ENCODE measurements at regions not wholly inside any gene's neighbourhood (a gene's known extent, or its start where the extent isn't known, plus 50 kb on each side); places are given as distances from the start of the nearest gene placed in this dataset.

GRCh38 chr10:126842836-126843235, 62.4 kb upstream of the DOCK1 start:
- no peak for DNase-seq (ENCODE audit: low read depth)
- no peak overlapping the region for H3K4me3 ChIP-seq (ENCODE audit: low read depth, low read length)
- TF ChIP-seq, protein P1, sequence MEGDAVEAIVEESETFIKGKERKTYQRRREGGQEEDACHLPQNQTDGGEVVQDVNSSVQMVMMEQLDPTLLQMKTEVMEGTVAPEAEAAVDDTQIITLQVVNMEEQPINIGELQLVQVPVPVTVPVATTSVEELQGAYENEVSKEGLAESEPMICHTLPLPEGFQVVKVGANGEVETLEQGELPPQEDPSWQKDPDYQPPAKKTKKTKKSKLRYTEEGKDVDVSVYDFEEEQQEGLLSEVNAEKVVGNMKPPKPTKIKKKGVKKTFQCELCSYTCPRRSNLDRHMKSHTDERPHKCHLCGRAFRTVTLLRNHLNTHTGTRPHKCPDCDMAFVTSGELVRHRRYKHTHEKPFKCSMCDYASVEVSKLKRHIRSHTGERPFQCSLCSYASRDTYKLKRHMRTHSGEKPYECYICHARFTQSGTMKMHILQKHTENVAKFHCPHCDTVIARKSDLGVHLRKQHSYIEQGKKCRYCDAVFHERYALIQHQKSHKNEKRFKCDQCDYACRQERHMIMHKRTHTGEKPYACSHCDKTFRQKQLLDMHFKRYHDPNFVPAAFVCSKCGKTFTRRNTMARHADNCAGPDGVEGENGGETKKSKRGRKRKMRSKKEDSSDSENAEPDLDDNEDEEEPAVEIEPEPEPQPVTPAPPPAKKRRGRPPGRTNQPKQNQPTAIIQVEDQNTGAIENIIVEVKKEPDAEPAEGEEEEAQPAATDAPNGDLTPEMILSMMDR (IDR thresholded peaks at IDR 0.05; ENCODE audit: insufficient read depth, low read depth, low read length, missing control alignments): no peak

DNA sequence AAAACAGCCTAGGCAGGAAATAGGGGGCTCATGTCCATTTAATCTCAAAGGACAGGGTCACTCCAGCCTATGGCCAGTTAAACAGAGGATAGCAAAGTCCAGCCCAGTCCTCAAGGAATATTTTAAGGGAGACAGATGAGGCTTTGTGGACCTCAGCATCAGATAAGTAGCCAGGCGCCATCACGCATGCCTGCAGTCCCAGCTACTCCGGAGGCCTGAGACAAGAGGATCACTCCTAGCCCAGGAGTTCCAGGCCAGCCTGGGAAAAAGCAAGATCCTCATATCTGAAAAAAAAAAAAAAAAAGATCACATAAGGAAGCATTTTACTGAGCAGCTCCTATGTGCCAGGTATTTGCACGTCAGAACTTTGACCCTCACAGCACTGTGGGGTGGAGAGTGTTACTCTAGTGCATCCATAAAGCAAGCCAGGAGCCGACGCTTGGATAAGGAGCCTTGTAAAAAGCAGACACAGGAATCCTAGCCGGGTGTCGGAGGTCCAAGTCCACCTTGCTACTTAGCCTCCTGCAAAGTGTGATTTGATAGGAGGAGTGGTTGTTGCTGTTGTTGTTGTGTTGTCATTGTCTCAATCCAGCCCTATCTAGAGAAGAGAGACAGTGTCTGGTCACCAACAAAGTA, 61.8 kb upstream of the DOCK1 start:
- H3K4me3 ChIP-seq (ENCODE audit: low read depth, low read length): no peak overlapping the region
- TF ChIP-seq, protein P1 (IDR thresholded peaks at IDR 0.05; ENCODE audit: insufficient read depth, low read depth, low read length, missing control alignments): no peak
- no peak for DNase-seq (ENCODE audit: low read depth)

DNA sequence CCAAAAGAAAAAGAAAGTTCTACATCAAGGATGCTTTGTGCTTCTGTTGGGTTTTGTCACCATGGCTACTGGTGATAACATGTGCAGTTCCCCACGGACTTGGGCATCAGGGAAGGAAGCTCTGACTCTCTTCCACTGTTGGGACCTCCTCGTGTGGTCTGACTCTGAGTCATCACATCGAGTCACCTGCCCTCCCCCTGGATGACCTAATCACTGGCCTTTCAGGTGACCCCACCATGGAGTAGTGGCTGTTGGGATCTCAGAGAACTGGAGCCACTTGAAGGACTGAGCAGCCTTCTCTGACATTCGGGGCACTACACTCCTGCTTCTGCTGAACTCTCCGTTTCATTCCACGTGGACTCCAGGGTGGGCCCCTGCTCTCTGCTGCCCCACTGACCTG, 60.8 kb upstream of the DOCK1 start:
- TF ChIP-seq, protein P1 (IDR thresholded peaks at IDR 0.05; ENCODE audit: insufficient read depth, low read depth, low read length, missing control alignments): no peak
- H3K4me3 ChIP-seq (ENCODE audit: low read depth, low read length): no peak overlapping the region
- DNase-seq (ENCODE audit: low read depth): no peak

DNA sequence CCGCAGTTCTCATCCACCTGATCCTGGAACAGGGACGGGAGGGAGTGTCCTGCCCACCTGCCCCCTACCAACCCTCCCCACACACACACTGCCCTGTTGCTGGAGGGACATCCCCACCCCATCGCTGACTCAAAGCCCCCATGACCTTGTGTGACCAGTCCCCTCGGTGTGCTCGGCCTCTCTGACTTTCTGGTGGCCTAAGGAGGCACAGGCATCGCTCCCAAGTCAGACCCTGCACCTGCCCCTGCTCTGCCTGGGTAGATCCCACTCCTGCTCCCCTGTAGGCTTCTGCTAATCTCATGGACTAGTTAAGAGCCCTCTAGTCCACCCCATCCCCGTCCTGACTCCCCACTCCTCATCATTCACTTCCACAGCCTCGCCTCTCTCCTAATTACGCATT, 58.8 kb upstream of the DOCK1 start:
- DNase-seq (ENCODE audit: low read depth): no peak
- no peak overlapping the region for H3K4me3 ChIP-seq (ENCODE audit: low read depth, low read length)
- TF ChIP-seq, protein P1 (IDR thresholded peaks at IDR 0.05; ENCODE audit: insufficient read depth, low read depth, low read length, missing control alignments): no peak

DNA sequence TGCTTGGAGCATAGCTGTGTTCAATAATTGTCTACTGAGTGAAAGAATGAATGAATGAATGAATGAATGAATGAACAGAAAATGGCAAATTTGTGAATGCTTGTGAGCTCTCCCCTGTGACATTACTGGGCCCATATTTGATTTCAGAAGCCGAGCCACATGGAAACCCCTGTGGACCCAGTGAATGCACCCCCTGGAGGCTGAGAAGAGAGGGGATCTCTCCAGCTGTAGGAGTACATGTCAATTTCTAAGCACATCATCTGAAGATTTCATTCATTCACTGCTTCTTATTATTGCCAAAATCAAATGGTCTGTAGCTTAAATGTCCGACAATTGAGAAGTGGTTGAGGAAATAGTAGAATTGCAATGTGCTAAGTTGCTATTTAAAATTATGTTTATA, 58.3 kb upstream of the DOCK1 start:
- H3K4me3 ChIP-seq (ENCODE audit: low read depth, low read length): no peak overlapping the region
- no peak for DNase-seq (ENCODE audit: low read depth)
- TF ChIP-seq, protein P1 (IDR thresholded peaks at IDR 0.05; ENCODE audit: insufficient read depth, low read depth, low read length, missing control alignments): no peak

- H3K4me3 ChIP-seq (ENCODE audit: low read depth, low read length): no peak overlapping the region
- TF ChIP-seq, protein P1 (IDR thresholded peaks at IDR 0.05; ENCODE audit: insufficient read depth, low read depth, low read length, missing control alignments): no peak
- no peak for DNase-seq (ENCODE audit: low read depth)
Observed at GRCh38 chr10:126847666-126848065, 57.6 kb upstream of the DOCK1 start.

DNA sequence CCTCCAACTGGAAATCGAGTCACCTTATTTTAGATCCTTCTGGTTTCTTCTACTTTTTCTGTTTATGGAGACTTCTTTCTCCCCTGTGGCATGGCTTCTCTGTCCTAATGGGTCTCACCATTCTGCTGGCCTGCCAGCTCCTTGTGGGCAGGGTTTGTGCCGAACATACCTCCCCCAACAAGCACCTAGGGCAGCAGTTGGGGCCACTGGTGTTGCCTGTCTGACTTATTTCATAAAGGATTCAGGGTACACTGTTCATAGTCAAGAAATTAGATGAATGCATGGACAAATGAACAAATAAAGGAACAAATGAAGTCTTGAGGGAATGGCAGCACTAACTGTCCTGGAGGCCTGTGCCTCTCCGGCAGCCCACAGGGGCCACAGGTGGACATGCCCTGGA, 55.6 kb upstream of the DOCK1 start:
- no peak for DNase-seq (ENCODE audit: low read depth)
- TF ChIP-seq, protein P1 (IDR thresholded peaks at IDR 0.05; ENCODE audit: insufficient read depth, low read depth, low read length, missing control alignments): no peak
- H3K4me3 ChIP-seq (ENCODE audit: low read depth, low read length): no peak overlapping the region

All from GM12865 (cell line).